GM19023 (cell line): ENCODE measurements at regions not wholly inside any gene's neighbourhood (a gene's known extent, or its start where the extent isn't known, plus 50 kb on each side); places are given as distances from the start of the nearest gene placed in this dataset.
"Not testable (repeated sequence)": the region's sequence is repeated elsewhere in the genome, so short reads cannot be mapped to it uniquely, and the experiment has no call there.

Experiments
- ATAC-seq: cut with Tn5 transposase; IDR thresholded peaks from one replicate; pipeline ENCODE4 v1.9.1; 2021; ENCODE audit warnings: mild to moderate bottlenecking, moderate library complexity; ENCODE audit not compliant: unreplicated experiment

DNA sequence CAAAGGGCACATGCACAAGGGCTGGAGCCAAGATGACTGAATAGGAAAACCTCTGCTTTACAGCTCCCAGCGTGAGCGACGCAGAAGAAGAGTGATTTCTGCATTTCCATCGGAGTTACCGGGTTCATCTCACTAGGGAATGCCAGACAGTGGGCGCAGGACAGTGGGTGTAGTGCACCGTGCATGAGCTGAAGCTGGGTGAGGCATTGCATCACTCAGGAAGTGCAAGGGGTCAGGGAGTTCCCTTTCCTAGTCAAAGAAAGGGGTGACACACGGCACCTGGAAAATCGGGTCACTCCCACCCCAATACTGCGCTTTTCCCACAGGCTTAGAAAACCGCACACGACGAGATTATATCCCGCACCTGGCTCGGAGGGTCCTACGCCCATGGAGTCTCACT, 64.5 kb upstream of the HTR1E start:
- not testable (repeated sequence) for ATAC-seq

DNA sequence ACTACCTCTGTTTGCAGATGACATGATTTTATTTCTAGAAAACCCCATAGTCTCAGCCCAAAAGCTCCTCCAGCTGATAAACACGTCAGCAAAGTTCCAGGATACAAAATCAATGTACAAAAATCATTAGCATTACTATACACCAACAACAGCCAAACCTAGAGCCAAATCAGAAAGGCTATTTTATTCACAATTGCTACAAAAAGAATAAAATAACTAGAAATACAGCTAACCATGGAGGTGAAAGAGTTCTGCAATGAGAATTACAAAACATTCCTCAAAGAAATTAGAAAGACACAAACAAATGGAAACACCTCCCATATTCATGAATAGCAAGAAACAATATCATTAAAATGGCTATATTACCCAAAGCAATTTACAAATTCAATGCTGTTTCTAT, 65.6 kb upstream of the HTR1E start:
- no peak for ATAC-seq

GRCh38 chr6:86869500-86869899, 67.8 kb upstream of the HTR1E start:
- ATAC-seq = no peak

DNA sequence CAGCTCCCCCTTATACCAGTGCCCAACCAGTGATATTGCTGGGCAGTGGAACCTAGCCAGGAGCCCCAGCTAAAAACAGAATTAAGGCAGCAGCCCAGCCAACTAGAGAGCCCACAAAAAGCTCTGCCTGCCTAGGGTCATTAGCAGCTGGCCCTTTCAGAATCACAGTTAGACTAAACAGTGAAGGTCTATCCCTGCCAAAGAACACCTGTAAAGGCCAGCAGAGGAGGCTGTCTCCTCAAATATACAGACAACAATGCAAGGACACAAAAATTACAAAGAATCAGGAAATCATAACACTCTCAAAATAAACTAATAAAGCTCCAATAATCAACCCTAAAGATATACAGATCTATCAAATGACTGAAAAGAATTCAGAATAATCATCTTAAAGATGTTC, 77.8 kb upstream of the HTR1E start:
- no peak for ATAC-seq

DNA sequence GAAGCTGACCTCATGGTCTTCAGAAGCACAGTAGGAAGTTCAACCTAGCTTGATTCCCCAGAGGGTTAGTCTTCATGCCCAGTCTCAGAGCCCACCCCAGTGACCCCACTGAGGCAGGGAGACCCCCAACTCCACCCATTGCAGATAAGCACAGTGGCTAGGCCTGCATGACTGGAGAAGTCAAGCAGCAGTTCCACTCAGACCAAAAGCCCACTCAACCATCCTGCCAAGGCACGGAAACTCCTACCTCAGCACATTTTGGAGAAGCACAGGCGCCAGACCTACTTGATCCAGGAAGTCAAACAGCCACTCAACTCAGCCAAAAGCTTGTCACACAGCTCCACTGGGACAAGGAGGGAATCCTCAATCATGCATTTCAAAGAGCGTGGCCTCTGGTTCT, 78.4 kb upstream of the HTR1E start:
- ATAC-seq = no peak

DNA sequence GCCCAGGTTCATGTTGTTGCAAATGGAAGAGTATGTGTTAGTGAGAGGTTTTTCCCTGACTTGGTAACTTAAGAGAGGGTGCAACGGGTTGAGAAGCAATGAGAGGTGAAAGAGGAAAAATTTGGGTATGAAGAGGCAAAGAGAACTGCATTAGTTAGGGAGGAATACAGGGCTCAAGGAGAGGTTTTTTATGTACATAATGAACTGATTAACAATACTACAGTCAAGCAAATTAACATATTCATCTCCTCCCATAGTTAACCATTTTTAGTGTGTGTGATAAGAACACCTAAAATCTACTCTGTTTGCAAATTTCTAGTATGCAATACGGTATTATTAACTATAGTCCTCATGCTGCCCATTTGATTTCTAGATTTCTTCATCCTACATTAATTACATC, 79.5 kb upstream of the HTR1E start:
- ATAC-seq = no peak

DNA sequence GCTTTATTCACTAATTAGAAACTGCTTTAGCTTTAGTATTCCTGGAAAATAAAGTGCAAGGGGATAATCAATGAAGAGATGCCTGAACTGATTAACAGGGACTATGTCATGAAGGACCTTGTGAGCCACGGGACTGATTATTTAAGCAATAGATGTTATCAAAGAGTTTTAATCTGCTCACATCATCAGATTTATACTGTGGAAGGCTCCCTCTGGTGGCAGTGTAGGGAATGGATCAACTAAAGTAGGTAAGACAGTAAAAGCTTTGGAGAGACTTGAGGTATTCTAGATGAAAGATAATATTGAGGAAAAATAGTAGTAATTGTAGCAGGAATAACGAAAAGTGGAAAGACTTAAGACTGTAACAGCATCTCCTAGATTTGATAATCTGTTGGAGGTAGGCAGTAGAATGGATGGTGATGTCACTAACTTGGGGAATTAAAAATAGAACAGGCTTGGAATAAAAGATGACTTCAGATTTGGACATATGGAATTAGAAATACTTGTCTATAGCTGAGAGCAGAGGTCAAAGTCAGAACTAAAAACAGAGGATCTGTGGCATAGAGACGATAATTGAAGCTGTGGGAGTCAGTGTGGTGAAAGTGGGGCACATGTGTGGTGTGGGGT, 80.3 kb upstream of the HTR1E start:
- no peak for ATAC-seq

- no peak for ATAC-seq
Observed at GRCh38 chr6:86856379-86856778, 80.9 kb upstream of the HTR1E start.

DNA sequence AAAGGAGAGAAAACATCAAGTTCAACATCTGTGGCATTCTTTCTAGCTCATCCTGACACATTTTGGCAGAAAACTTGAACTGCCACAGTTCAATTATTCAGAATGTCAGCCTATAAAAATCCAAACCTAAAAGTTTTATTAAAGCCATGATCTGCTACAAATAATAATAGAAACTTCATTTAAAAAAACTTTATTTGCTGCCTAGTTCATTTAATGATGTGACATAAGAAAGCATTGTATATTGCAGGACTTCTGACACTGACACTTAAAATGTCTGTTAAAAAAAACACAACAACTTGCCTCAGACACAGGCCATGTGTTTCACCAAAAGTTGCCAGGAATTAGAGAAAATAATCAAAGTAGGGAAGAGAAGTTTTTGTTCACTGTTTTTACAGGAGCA, 88.3 kb upstream of the HTR1E start:
- no peak for ATAC-seq

- ATAC-seq = no peak
Observed at GRCh38 chr6:86832686-86833085, 104.6 kb upstream of the HTR1E start.

DNA sequence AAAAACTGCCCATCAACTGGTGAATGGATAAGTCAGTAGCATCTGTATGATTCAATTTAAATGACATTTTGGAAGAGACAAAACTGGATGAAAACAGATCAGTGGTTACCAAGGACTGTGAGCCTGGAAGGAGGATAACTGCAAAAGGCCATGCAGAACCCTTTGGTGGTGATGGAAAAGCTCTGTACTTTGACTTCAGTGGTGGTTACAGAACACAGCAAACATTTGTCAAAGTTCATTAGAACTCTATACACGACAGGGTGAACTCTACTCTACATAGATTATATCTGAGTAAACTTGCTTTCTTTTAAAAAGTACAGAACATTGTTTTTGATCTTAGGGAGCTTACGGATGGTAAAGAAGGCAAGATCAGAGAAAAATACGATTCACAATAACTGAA, 111.9 kb upstream of the HTR1E start:
- no peak for ATAC-seq

- no peak for ATAC-seq
Observed at GRCh38 chr6:86822747-86823146, 114.6 kb upstream of the HTR1E start.

GRCh38 chr6:86820750-86821149, 116.6 kb upstream of the HTR1E start:
- no peak for ATAC-seq

DNA sequence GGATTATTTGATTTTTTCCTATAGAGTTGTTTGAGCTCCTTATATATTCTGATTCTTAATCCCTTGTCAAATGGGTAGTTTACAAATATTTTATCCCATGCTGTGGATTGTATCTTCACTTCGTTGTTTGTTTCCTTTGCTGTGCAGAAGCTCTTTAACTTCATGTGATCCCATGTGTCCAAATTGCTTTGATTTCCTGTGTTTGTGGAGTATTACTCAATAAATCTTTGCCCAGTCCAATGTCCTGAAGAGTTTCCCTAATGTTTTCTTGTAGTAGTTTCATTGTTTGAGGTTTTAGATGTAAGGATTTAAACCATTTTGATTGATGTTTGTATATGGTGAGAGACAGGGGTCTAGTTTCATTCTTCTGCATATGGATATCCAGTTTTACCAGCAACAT, 143.7 kb upstream of the HTR1E start:
- no peak for ATAC-seq

DNA sequence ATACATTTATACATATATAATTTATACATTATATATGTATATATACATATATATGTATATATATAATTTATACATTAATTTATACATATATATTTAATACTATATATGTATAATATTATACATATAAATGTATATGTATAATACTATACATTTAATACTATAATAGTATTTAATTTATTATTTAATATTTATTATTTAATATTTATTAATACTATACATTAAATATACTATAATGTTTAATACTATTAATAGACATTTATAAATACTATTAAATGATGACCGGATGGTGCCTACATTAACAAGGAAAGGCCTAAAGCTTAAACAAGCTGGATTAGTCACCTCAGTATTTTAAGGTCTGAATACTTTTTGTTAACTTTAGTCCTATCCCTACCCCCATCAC, 145.9 kb upstream of the HTR1E start:
- ATAC-seq = no peak

GRCh38 chr6:86789779-86790411, 147.4 kb upstream of the HTR1E start:
- ATAC-seq = no peak

DNA sequence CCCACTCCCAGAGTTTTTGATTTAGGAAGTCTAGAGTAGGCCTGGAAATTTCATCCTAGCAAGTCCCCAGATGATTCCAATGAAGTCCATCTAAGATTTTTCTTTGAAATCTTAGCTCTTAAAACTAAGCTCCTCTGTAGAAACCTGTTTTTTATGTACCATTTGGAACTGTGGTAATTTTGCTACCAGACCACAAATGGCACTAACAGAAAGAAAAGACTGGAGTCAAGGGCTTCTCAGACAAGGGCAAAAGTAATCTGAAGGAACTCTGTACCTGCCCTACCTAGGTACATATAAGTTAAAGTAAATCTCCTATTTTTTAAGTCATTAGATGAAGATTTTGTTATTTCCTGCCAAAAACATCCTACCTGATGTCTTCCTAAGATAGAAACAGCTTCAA, 155.0 kb upstream of the HTR1E start:
- ATAC-seq = no peak

GRCh38 chr6:86780923-86781322, 156.4 kb upstream of the HTR1E start:
- ATAC-seq = no peak

DNA sequence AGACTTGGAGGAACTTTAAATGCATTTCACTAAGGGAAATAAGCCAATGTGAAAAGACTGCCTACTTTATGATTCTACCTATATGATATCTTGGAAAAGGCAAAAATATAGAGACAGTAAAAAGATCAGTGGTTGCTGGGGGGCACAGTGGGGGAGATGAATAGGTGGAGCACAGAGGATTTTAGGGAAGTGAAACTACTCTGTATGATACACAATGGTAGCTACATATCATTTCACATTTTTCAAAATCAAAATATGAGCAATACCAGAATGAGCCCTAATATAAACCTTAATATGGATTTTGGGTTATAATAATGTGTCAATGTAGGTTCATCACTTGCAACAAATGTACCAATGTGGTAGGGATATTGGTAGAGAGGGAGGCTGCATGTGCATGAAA, 161.4 kb upstream of the HTR1E start:
- no peak for ATAC-seq

GRCh38 chr6:86765211-86765610, 172.1 kb upstream of the HTR1E start:
- ATAC-seq = no peak

DNA sequence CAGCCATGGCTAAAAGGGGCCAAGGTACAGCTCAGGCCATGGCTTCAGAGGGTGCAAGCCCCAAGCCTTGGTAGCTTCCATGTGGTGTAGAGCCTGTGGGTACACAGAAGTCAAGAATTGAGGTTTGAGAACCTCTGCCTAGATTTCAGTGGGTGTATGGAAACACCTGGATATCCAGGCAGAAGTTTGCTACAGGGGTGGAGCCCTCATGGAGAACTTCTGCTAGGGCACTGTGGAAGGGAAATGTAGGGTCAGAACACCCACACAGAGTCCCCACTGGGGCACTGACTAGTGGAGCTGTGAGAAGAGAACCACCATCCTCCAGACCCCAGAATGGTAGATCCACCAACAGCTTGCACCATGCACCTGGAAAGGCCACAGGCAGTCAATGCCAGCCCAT, 177.4 kb upstream of the HTR1E start:
- ATAC-seq = not testable (repeated sequence)

DNA sequence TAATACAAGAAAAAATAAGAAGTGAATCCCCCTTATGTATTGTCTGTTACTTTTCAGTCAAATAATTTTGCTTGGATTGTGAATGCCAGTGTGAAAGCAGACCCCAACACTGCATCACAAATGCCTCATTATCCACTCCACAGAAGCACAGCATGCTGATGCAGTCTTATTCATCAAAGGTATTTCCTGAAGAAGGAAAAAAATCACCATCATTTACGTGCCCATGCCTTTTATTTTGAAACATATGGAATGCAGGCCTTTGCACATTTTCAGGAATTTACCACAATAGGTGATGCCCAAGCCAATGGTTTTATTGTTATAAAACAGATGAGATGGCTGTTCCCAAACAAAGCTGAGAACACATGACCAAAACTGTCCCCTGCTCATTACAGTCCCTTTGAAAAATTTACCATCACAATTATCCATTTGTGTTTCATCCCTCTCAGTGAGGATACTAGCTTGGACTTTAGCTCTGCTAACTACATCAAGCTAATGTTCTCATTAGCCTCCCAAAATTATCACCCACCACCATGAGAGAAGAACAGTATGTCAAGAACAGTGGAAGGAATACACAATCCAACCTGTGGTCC, 180.6 kb upstream of the HTR1E start:
- ATAC-seq = no peak

- no peak for ATAC-seq
Observed at GRCh38 chr6:86744048-86744447, 193.3 kb upstream of the HTR1E start.
